ENCODE measurements at regions not wholly inside any gene's neighbourhood (a gene's known extent, or its start where the extent isn't known, plus 50 kb on each side); places are given as distances from the start of the nearest gene placed in this dataset.

- Histone ChIP-seq H4K20me1 (ENCODE audit: insufficient read depth) (no peaks in the 10 kb centered on the region), H3K79me2 (ENCODE audit: low read depth) (no peaks in the 10 kb centered on the region), H3F3A (ENCODE audit: insufficient read depth, low read depth) (no peaks in the 10 kb centered on the region), H2AFZ (no peak overlapping the region), H3K4me3 (no peak overlapping the region), H3K9me2 (ENCODE audit: insufficient read depth) (no peaks in the 10 kb centered on the region), H3K27ac (no peak overlapping the region), H3K9me3 (ENCODE audit: insufficient read depth, low read depth) (no peaks in the 10 kb centered on the region), H3K4me1 (replicated peaks; ENCODE audit: insufficient read depth) (no peaks in the 10 kb centered on the region), H3K36me3 (ENCODE audit: low read depth) (no peaks in the 10 kb centered on the region), H3K4me2 (no peak overlapping the region), H3K27me3 (ENCODE audit: insufficient read depth, low read depth) (peaks cover 62% of the 10 kb centered on the region)
- intact Hi-C loops (cut with micrococcal nuclease; ENCODE audit: unreplicated experiment): no loop called here
- ChIA-PET CTCF (no interaction called here), POLR2A (ENCODE audit: unreplicated experiment) (no interaction called here)
- TF ChIP-seq CTCF (conservative IDR thresholded peaks at IDR 0.05) (no peak), EZH2 (IDR thresholded peaks at IDR 0.05; ENCODE audit: low read depth) (no peak)
- no peak for DNase-seq
- BruUV-seq (replicated peaks): no TSS peak
Observed at GRCh38 chr12:125512541-125513298, 447.5 kb downstream of the AACS start.

- intact Hi-C loops (cut with micrococcal nuclease; ENCODE audit: unreplicated experiment): no loop called here
- H3K27me3 ChIP-seq (ENCODE audit: insufficient read depth, low read depth): peaks cover 68% of the 10 kb centered on the region; the same call in 1 of the 2 replicates
- BruUV-seq (replicated peaks): no TSS peak
- DNase-seq: no peak
- TF ChIP-seq CTCF (conservative IDR thresholded peaks at IDR 0.05): no peak
- TF ChIP-seq EZH2 (IDR thresholded peaks at IDR 0.05; ENCODE audit: low read depth): no peak
- H3K79me2 ChIP-seq (ENCODE audit: low read depth): no peaks in the 10 kb centered on the region
- no peaks in the 10 kb centered on the region for H3K9me3 ChIP-seq (ENCODE audit: insufficient read depth, low read depth)
- no peaks in the 10 kb centered on the region for H4K20me1 ChIP-seq (ENCODE audit: insufficient read depth)
- H3K9me2 ChIP-seq (ENCODE audit: insufficient read depth): no peaks in the 10 kb centered on the region
- H3K27ac ChIP-seq: no peak overlapping the region
- H3F3A ChIP-seq (ENCODE audit: insufficient read depth, low read depth): no peaks in the 10 kb centered on the region
- no peak overlapping the region for H3K4me2 ChIP-seq
- no peak overlapping the region for H2AFZ ChIP-seq
- H3K4me1 ChIP-seq (replicated peaks; ENCODE audit: insufficient read depth): no peaks in the 10 kb centered on the region
- no peak overlapping the region for H3K4me3 ChIP-seq
- H3K36me3 ChIP-seq (ENCODE audit: low read depth): no peaks in the 10 kb centered on the region
- ChIA-PET POLR2A (ENCODE audit: unreplicated experiment) (no interaction called here), CTCF (no interaction called here)
Observed at GRCh38 chr12:125515887-125516286, 450.7 kb downstream of the AACS start.

GRCh38 chr12:125518074-125518473, 452.8 kb downstream of the AACS start:
- H3K4me1 ChIP-seq (replicated peaks; ENCODE audit: insufficient read depth): no peaks in the 10 kb centered on the region
- H3K4me2 ChIP-seq: no peak overlapping the region
- no peaks in the 10 kb centered on the region for H3F3A ChIP-seq (ENCODE audit: insufficient read depth, low read depth)
- no peak overlapping the region for H3K4me3 ChIP-seq
- H4K20me1 ChIP-seq (ENCODE audit: insufficient read depth): no peaks in the 10 kb centered on the region
- intact Hi-C loops (cut with micrococcal nuclease; ENCODE audit: unreplicated experiment): no loop called here
- no peak overlapping the region for H3K27ac ChIP-seq
- CTCF ChIA-PET: no interaction called here
- DNase-seq: no peak
- no peaks in the 10 kb centered on the region for H3K9me3 ChIP-seq (ENCODE audit: insufficient read depth, low read depth)
- BruUV-seq (replicated peaks): no TSS peak
- H2AFZ ChIP-seq: no peak overlapping the region
- H3K27me3 ChIP-seq (ENCODE audit: insufficient read depth, low read depth): peaks cover 51% of the 10 kb centered on the region; the same call in 1 of the 2 replicates
- H3K9me2 ChIP-seq (ENCODE audit: insufficient read depth): no peaks in the 10 kb centered on the region
- no peaks in the 10 kb centered on the region for H3K36me3 ChIP-seq (ENCODE audit: low read depth)
- POLR2A ChIA-PET (ENCODE audit: unreplicated experiment): no interaction called here
- no peaks in the 10 kb centered on the region for H3K79me2 ChIP-seq (ENCODE audit: low read depth)
- TF ChIP-seq EZH2 (IDR thresholded peaks at IDR 0.05; ENCODE audit: low read depth) (no peak), CTCF (conservative IDR thresholded peaks at IDR 0.05) (no peak)
